OCI-LY1 (cell line): ENCODE measurements at regions not wholly inside any gene's neighbourhood (a gene's known extent, or its start where the extent isn't known, plus 50 kb on each side); places are given as distances from the start of the nearest gene placed in this dataset.

Source experiments
- H2AFZ ChIP-seq: fragments of 200-600 bp; sonication (generic), shearing (Covaris generic); 2 replicates; pipeline ENCODE4 v1.6.0; 2014; ENCODE audit warnings: antibody characterized with exemption, mild to moderate bottlenecking, low read length
- H3F3A ChIP-seq: fragments of 200-600 bp; sonication (generic), shearing (Covaris generic); 2 replicates; pipeline ENCODE4 v1.6.0; 2014; ENCODE audit warnings: mild to moderate bottlenecking, antibody characterized with exemption, low read length, moderate library complexity; ENCODE audit not compliant: insufficient read depth
- H3K27ac ChIP-seq: fragments of 200-600 bp; sonication (generic); 2 replicates; pipeline ENCODE4 v1.5.1; 2014; ENCODE audit warnings: low read length, mixed run types, mild to moderate bottlenecking, low read depth; ENCODE audit not compliant: poor library complexity, severe bottlenecking
- H3K27me3 ChIP-seq: fragments of 200-600 bp; sonication (generic); 2 replicates; pipeline ENCODE4 v1.6.0; 2014; ENCODE audit warnings: antibody characterized with exemption, mild to moderate bottlenecking, low read length, moderate library complexity; ENCODE audit not compliant: insufficient read depth
- H3K36me3 ChIP-seq: fragments of 200-600 bp; sonication (generic); 2 replicates; pipeline ENCODE4 v1.6.1; 2014; ENCODE audit warnings: mild to moderate bottlenecking, antibody characterized with exemption, low read length, moderate library complexity, mixed read lengths; ENCODE audit not compliant: insufficient read depth
- H3K4me1 ChIP-seq: fragments of 200-600 bp; sonication (generic); 2 replicates; pipeline ENCODE4 v1.5.1; 2014; ENCODE audit warnings: mild to moderate bottlenecking, low read length, moderate library complexity; ENCODE audit not compliant: insufficient read depth, severe bottlenecking
- H3K4me2 ChIP-seq: fragments of 200-600 bp; sonication (generic), shearing (Covaris generic); 2 replicates; pipeline ENCODE4 v1.6.1; 2014; ENCODE audit warnings: low read length
- H3K4me3 ChIP-seq: fragments of 200-600 bp; sonication (generic); 2 replicates; pipeline ENCODE4 v1.5.1; 2014; ENCODE audit warnings: low read length, low read depth, mild to moderate bottlenecking, mixed read lengths; ENCODE audit not compliant: poor library complexity, severe bottlenecking
- H3K79me2 ChIP-seq: fragments of 200-600 bp; shearing (Covaris generic); 2 replicates; pipeline ENCODE4 v1.6.1; 2016; ENCODE audit warnings: mixed run types, low read length, mixed read lengths; ENCODE audit not compliant: insufficient read depth
- H3K9ac ChIP-seq: fragments of 200-600 bp; sonication (generic), shearing (Covaris generic); 2 replicates; pipeline ENCODE4 v1.6.1; 2014; ENCODE audit warnings: mild to moderate bottlenecking, low read length, mixed read lengths
- H3K9me2 ChIP-seq: fragments of 200-600 bp; sonication (generic), shearing (Covaris generic); 2 replicates; pipeline ENCODE4 v1.6.1; 2014; ENCODE audit warnings: low read depth, mild to moderate bottlenecking, low read length, mixed read lengths
- H3K9me3 ChIP-seq: fragments of 200-600 bp; shearing (Covaris generic); 2 replicates; pipeline ENCODE4 v1.6.1; 2014; ENCODE audit warnings: low read length, mixed read lengths
- H4K20me1 ChIP-seq: fragments of 200-600 bp; sonication (generic), shearing (Covaris generic); 2 replicates; pipeline ENCODE4 v1.6.0; 2016; ENCODE audit warnings: mild to moderate bottlenecking, low read length; ENCODE audit not compliant: insufficient read depth
- EZH2 ChIP-seq: fragments of 200-600 bp; sonication (generic), shearing (Covaris generic); IDR thresholded peaks from 2 replicates; pipeline ENCODE4 v1.8.0; 2017; ENCODE audit warnings: borderline replicate concordance, mixed run types, mild to moderate bottlenecking, antibody characterized with exemption, low read length, moderate library complexity, mixed read lengths
- TF ChIP-seq, protein P1 (sequence below): fragments of 200-600 bp; sonication (generic), shearing (Covaris generic); IDR thresholded peaks from 2 replicates; pipeline ENCODE4 v1.5.1; 2017; ENCODE audit warnings: mild to moderate bottlenecking, antibody characterized with exemption, low read length, moderate library complexity, mixed read lengths

DNA sequence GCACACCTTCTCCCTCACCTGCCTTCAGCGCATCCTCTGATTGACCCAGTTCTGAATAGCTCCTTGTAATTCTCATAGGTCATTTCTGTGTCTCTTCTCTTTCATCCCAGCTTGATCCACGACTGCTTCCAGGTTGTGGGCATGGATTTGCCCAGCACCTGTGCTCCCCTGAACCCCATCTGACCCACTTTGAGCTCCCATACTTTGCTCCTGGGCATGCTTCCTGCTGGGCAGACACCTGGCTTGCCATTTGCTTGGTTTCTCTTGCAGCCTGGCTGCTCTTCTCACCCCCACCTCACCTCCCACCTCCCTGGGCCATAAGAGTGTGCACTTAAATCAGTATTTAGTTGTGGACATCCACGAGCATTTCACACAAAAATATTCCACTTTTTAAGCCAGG is 635.5 kb downstream of the TBL1XR1 start:
- Histone ChIP-seq H2AFZ (no peak overlapping the region), H3K27ac (no peak overlapping the region), H4K20me1 (no peaks in the 10 kb centered on the region), H3K4me3 (no peak overlapping the region), H3K9me3 (no peaks in the 10 kb centered on the region), H3K4me1 (no peaks in the 10 kb centered on the region), H3F3A (no peaks in the 10 kb centered on the region), H3K36me3 (no peaks in the 10 kb centered on the region), H3K4me2 (no peak overlapping the region), H3K9me2 (no peaks in the 10 kb centered on the region), H3K27me3 (no peaks in the 10 kb centered on the region), H3K79me2 (no peaks in the 10 kb centered on the region), H3K9ac (no peak overlapping the region)
- TF ChIP-seq EZH2: no peak
- TF ChIP-seq, protein P1, sequence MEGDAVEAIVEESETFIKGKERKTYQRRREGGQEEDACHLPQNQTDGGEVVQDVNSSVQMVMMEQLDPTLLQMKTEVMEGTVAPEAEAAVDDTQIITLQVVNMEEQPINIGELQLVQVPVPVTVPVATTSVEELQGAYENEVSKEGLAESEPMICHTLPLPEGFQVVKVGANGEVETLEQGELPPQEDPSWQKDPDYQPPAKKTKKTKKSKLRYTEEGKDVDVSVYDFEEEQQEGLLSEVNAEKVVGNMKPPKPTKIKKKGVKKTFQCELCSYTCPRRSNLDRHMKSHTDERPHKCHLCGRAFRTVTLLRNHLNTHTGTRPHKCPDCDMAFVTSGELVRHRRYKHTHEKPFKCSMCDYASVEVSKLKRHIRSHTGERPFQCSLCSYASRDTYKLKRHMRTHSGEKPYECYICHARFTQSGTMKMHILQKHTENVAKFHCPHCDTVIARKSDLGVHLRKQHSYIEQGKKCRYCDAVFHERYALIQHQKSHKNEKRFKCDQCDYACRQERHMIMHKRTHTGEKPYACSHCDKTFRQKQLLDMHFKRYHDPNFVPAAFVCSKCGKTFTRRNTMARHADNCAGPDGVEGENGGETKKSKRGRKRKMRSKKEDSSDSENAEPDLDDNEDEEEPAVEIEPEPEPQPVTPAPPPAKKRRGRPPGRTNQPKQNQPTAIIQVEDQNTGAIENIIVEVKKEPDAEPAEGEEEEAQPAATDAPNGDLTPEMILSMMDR: no peak

DNA sequence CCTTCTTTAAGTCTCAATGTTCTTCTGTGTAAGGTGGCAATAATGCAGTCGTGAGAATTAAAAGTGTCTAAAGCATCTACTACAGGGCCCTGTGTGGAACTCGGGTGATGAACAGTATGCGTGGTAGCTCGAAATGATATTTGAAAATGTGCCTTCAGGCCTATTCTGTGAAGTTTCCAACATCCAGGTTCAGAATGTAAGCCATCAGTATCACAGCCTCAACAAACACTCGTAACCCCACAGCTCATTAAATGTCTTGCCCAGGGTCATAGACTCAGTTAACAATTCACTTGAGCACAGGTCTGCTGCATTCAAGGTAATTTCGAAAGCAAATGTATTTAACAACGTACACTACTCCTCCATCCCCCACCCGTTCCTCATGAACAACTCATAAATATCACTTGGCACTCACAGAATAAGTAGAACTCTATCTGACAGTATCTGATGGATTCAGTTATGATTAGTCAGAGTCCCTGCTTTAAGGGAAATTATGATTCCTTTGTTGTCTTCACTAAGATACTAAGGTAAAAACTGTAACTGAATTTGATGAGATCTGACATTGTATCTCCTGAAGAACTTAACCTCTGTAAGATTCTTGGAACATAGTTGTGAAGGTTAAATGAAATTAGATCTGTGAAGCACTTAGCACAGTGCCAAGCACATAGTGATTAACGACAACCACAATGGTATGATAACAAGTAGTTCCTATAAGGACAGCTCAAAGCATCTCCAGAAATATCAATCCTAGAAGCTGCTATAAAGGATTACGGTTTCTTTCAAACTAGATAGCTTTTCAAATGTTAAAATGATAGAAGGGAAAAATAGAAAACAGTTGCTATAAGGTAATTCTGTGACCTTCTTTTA is 642.3 kb downstream of the TBL1XR1 start:
- no peaks in the 10 kb centered on the region for H3K36me3 ChIP-seq
- H3K4me3 ChIP-seq: no peak overlapping the region
- no peaks in the 10 kb centered on the region for H3K9me2 ChIP-seq
- no peak overlapping the region for H3K27ac ChIP-seq
- H3K4me1 ChIP-seq: no peaks in the 10 kb centered on the region
- TF ChIP-seq EZH2: no peak
- TF ChIP-seq, protein P1: no peak
- no peaks in the 10 kb centered on the region for H3K79me2 ChIP-seq
- no peaks in the 10 kb centered on the region for H3K27me3 ChIP-seq
- H2AFZ ChIP-seq: no peak overlapping the region
- no peaks in the 10 kb centered on the region for H3F3A ChIP-seq
- no peak overlapping the region for H3K4me2 ChIP-seq
- H3K9me3 ChIP-seq: no peaks in the 10 kb centered on the region
- no peak overlapping the region for H3K9ac ChIP-seq
- no peaks in the 10 kb centered on the region for H4K20me1 ChIP-seq

DNA sequence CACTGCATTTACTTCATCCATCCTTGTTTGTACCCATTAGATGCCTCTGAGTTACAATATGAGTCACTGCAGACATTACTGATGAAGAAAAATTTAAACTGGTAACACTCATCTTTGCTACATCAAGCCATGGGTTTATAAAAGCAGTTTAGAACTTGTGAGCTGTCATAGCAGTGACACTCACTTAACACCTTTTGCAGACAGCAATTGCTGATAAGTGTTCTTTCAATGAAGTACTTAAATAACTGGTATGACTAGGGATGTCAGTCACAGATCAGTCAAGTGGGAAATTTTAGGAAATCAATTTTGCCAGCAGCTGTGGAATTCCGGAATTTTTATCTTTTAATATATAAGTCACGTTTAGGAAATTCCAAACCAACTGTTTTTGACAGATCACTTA is 643.0 kb downstream of the TBL1XR1 start:
- Histone ChIP-seq H3K9me3 (no peaks in the 10 kb centered on the region), H3K4me2 (no peak overlapping the region), H3K36me3 (no peaks in the 10 kb centered on the region), H3K4me3 (no peak overlapping the region), H3K79me2 (no peaks in the 10 kb centered on the region), H3K27ac (no peak overlapping the region), H3K9ac (no peak overlapping the region), H2AFZ (no peak overlapping the region), H4K20me1 (no peaks in the 10 kb centered on the region), H3K4me1 (no peaks in the 10 kb centered on the region), H3F3A (no peaks in the 10 kb centered on the region), H3K9me2 (no peaks in the 10 kb centered on the region), H3K27me3 (no peaks in the 10 kb centered on the region)
- no peak for TF ChIP-seq EZH2
- TF ChIP-seq, protein P1: no peak
